OCI-LY1 (cell line): ENCODE measurements at regions not wholly inside any gene's neighbourhood (a gene's known extent, or its start where the extent isn't known, plus 50 kb on each side); places are given as distances from the start of the nearest gene placed in this dataset.

Source experiments
- H2AFZ ChIP-seq: fragments of 200-600 bp; sonication (generic), shearing (Covaris generic); 2 replicates; pipeline ENCODE4 v1.6.0; 2014; ENCODE audit warnings: antibody characterized with exemption, mild to moderate bottlenecking, low read length
- H3F3A ChIP-seq: fragments of 200-600 bp; sonication (generic), shearing (Covaris generic); 2 replicates; pipeline ENCODE4 v1.6.0; 2014; ENCODE audit warnings: mild to moderate bottlenecking, antibody characterized with exemption, low read length, moderate library complexity; ENCODE audit not compliant: insufficient read depth
- H3K27ac ChIP-seq: fragments of 200-600 bp; sonication (generic); 2 replicates; pipeline ENCODE4 v1.5.1; 2014; ENCODE audit warnings: low read length, mixed run types, mild to moderate bottlenecking, low read depth; ENCODE audit not compliant: poor library complexity, severe bottlenecking
- H3K27me3 ChIP-seq: fragments of 200-600 bp; sonication (generic); 2 replicates; pipeline ENCODE4 v1.6.0; 2014; ENCODE audit warnings: antibody characterized with exemption, mild to moderate bottlenecking, low read length, moderate library complexity; ENCODE audit not compliant: insufficient read depth
- H3K36me3 ChIP-seq: fragments of 200-600 bp; sonication (generic); 2 replicates; pipeline ENCODE4 v1.6.1; 2014; ENCODE audit warnings: mild to moderate bottlenecking, antibody characterized with exemption, low read length, moderate library complexity, mixed read lengths; ENCODE audit not compliant: insufficient read depth
- H3K4me1 ChIP-seq: fragments of 200-600 bp; sonication (generic); 2 replicates; pipeline ENCODE4 v1.5.1; 2014; ENCODE audit warnings: mild to moderate bottlenecking, low read length, moderate library complexity; ENCODE audit not compliant: insufficient read depth, severe bottlenecking
- H3K4me2 ChIP-seq: fragments of 200-600 bp; sonication (generic), shearing (Covaris generic); 2 replicates; pipeline ENCODE4 v1.6.1; 2014; ENCODE audit warnings: low read length
- H3K4me3 ChIP-seq: fragments of 200-600 bp; sonication (generic); 2 replicates; pipeline ENCODE4 v1.5.1; 2014; ENCODE audit warnings: low read length, low read depth, mild to moderate bottlenecking, mixed read lengths; ENCODE audit not compliant: poor library complexity, severe bottlenecking
- H3K79me2 ChIP-seq: fragments of 200-600 bp; shearing (Covaris generic); 2 replicates; pipeline ENCODE4 v1.6.1; 2016; ENCODE audit warnings: mixed run types, low read length, mixed read lengths; ENCODE audit not compliant: insufficient read depth
- H3K9ac ChIP-seq: fragments of 200-600 bp; sonication (generic), shearing (Covaris generic); 2 replicates; pipeline ENCODE4 v1.6.1; 2014; ENCODE audit warnings: mild to moderate bottlenecking, low read length, mixed read lengths
- H3K9me2 ChIP-seq: fragments of 200-600 bp; sonication (generic), shearing (Covaris generic); 2 replicates; pipeline ENCODE4 v1.6.1; 2014; ENCODE audit warnings: low read depth, mild to moderate bottlenecking, low read length, mixed read lengths
- H3K9me3 ChIP-seq: fragments of 200-600 bp; shearing (Covaris generic); 2 replicates; pipeline ENCODE4 v1.6.1; 2014; ENCODE audit warnings: low read length, mixed read lengths
- H4K20me1 ChIP-seq: fragments of 200-600 bp; sonication (generic), shearing (Covaris generic); 2 replicates; pipeline ENCODE4 v1.6.0; 2016; ENCODE audit warnings: mild to moderate bottlenecking, low read length; ENCODE audit not compliant: insufficient read depth
- EZH2 ChIP-seq: fragments of 200-600 bp; sonication (generic), shearing (Covaris generic); IDR thresholded peaks from 2 replicates; pipeline ENCODE4 v1.8.0; 2017; ENCODE audit warnings: borderline replicate concordance, mixed run types, mild to moderate bottlenecking, antibody characterized with exemption, low read length, moderate library complexity, mixed read lengths
- TF ChIP-seq, protein P1 (sequence below): fragments of 200-600 bp; sonication (generic), shearing (Covaris generic); IDR thresholded peaks from 2 replicates; pipeline ENCODE4 v1.5.1; 2017; ENCODE audit warnings: mild to moderate bottlenecking, antibody characterized with exemption, low read length, moderate library complexity, mixed read lengths

DNA sequence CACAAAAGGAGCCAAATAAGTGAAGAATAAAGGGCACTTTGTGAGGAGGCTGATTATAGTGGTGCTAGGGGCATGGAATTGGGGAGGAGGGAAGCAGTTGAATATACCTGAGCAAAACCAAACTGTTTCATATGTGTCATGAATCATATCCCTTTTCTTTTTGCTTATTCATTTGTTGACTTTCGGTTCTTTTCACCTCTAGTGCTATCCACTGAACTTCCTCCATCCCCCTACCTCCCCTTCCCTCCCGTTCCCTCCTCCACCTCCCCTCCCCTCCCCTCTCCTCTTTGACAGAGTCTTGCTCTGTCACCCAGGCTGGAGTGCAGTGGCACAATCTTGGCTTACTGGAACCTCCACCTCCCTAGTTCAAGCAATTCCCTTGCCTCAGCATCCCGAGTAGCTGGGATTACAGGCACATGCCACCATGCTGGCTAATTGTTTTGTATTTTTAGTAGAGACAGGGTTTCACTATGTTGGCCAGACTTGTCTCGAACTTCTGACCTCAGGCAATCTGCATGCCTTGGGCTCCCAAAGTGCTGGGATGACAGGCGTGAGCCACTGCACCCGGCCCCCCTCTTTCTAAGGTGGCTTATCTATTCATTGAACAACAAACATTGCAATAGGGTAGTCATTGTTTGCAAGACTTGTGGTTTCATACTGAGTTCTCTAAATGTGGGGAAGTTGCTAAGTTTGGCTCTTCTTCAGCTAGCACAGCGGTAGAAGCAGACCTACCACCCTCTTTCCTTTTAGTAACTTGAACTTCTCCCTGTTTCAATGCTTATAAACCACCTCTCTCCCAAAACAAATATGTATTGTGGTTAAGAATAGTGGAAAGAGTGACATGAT is 150.4 kb upstream of the PRPS1L1 start:
- no peak overlapping the region for H3K4me2 ChIP-seq
- no peaks in the 10 kb centered on the region for H3K27me3 ChIP-seq
- no peak overlapping the region for H3K4me3 ChIP-seq
- H3K9me3 ChIP-seq = no peaks in the 10 kb centered on the region
- H3K79me2 ChIP-seq = no peaks in the 10 kb centered on the region
- TF ChIP-seq, protein P1, sequence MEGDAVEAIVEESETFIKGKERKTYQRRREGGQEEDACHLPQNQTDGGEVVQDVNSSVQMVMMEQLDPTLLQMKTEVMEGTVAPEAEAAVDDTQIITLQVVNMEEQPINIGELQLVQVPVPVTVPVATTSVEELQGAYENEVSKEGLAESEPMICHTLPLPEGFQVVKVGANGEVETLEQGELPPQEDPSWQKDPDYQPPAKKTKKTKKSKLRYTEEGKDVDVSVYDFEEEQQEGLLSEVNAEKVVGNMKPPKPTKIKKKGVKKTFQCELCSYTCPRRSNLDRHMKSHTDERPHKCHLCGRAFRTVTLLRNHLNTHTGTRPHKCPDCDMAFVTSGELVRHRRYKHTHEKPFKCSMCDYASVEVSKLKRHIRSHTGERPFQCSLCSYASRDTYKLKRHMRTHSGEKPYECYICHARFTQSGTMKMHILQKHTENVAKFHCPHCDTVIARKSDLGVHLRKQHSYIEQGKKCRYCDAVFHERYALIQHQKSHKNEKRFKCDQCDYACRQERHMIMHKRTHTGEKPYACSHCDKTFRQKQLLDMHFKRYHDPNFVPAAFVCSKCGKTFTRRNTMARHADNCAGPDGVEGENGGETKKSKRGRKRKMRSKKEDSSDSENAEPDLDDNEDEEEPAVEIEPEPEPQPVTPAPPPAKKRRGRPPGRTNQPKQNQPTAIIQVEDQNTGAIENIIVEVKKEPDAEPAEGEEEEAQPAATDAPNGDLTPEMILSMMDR = no peak
- TF ChIP-seq EZH2 = no peak
- H3K27ac ChIP-seq = no peak overlapping the region
- no peak overlapping the region for H2AFZ ChIP-seq
- H3F3A ChIP-seq = no peaks in the 10 kb centered on the region
- no peaks in the 10 kb centered on the region for H3K9me2 ChIP-seq
- H3K4me1 ChIP-seq = no peaks in the 10 kb centered on the region
- H4K20me1 ChIP-seq = no peaks in the 10 kb centered on the region
- H3K9ac ChIP-seq = no peak overlapping the region
- no peaks in the 10 kb centered on the region for H3K36me3 ChIP-seq

DNA sequence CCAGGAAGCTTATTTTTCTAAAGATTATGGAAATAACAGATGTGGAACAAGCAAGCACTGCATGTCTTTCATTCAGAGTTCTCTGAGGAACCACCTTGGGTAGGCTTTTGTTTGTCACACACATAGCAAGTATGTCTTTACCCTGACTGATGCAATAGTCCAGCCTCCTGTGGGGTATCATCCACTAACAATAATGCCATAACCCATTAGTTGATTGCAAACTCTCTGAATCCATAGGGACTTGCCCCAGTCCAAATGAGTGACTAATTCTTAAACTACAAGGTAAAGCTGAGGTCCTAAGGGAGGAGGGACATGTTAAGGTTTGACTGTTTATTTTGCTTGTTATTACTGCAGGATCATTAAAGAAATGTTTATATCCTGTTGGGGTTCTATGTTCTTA is 151.4 kb upstream of the PRPS1L1 start:
- Histone ChIP-seq H3K9me2 (no peaks in the 10 kb centered on the region), H3K27me3 (no peaks in the 10 kb centered on the region), H3K4me3 (no peak overlapping the region), H3K27ac (no peak overlapping the region), H2AFZ (no peak overlapping the region), H3F3A (no peaks in the 10 kb centered on the region), H3K79me2 (no peaks in the 10 kb centered on the region), H3K4me1 (no peaks in the 10 kb centered on the region), H3K9ac (no peak overlapping the region), H3K36me3 (no peaks in the 10 kb centered on the region), H3K9me3 (no peaks in the 10 kb centered on the region), H3K4me2 (no peak overlapping the region), H4K20me1 (no peaks in the 10 kb centered on the region)
- no peak for TF ChIP-seq EZH2
- TF ChIP-seq, protein P1 = no peak

DNA sequence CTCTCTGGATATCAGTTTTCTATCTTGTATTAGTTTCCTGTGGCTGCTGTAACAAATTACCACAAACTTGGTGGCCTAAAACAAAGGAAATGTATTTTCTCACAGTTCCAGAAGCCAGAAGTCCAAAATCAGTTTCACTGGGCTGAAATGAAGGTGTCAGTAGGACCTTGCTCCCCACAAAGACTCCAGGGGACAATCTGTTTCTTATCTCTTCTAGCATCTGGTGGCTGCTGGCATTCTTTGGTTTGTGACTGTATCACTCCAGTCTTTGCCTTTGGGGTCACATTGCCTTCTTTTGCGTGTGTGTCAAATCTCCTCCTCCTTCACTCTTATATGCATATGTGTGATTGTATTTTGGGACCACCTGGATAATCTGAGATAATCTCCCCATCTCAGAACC is 153.0 kb upstream of the PRPS1L1 start:
- Histone ChIP-seq H3K9ac (no peak overlapping the region), H4K20me1 (no peaks in the 10 kb centered on the region), H3K36me3 (no peaks in the 10 kb centered on the region), H3K9me3 (no peaks in the 10 kb centered on the region), H3K27ac (no peak overlapping the region), H3F3A (no peaks in the 10 kb centered on the region), H3K4me1 (no peaks in the 10 kb centered on the region), H3K79me2 (no peaks in the 10 kb centered on the region), H2AFZ (no peak overlapping the region), H3K4me2 (no peak overlapping the region), H3K27me3 (no peaks in the 10 kb centered on the region), H3K4me3 (no peak overlapping the region), H3K9me2 (no peaks in the 10 kb centered on the region)
- no peak for TF ChIP-seq EZH2
- TF ChIP-seq, protein P1 = no peak
